ENCODE measurements at regions not wholly inside any gene's neighbourhood (a gene's known extent, or its start where the extent isn't known, plus 50 kb on each side); places are given as distances from the start of the nearest gene placed in this dataset.

DNA sequence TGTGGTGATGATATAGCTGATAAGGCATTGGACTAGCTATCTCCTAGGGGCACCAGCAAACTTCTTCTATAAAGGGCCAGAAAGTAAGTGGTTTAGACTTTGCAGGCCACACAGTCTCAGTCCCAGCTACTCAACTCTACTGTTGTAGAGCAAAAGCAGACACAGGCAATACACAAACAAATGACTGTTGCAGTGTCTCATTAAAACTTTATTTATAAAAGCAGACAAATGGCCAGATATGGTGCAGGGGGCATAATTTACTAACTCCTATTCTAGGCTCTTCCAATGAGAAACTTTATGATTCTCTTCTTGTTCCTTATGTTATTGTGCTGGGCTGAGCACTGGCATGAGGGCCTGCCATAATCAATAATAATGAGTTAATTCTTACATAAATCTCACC lies 176.8 kb upstream of the POU3F1 start:
- no peak for TF ChIP-seq POLR2AphosphoS5 (IDR thresholded peaks at IDR 0.05; ENCODE audit: low read depth, low read length)
- TF ChIP-seq POU2F2 (IDR thresholded peaks at IDR 0.05; ENCODE audit: low read depth, low read length), result no peak
- TF ChIP-seq POLR2A (IDR thresholded peaks at IDR 0.05; ENCODE audit: low read depth, low read length), result no peak
- no peak for TF ChIP-seq TAF1 (IDR thresholded peaks at IDR 0.05; ENCODE audit: low read depth, low read length)

Measured in GM12891 (cell line).